HFF-Myc (cell line): ENCODE measurements at regions not wholly inside any gene's neighbourhood (a gene's known extent, or its start where the extent isn't known, plus 50 kb on each side); places are given as distances from the start of the nearest gene placed in this dataset.

Source experiments
- DNase-seq: peaks from one replicate; pipeline ENCODE4 v3.0.0-alpha.2; 2011; ENCODE audit warnings: low read depth; ENCODE audit errors: extremely low read depth
- H3K4me3 ChIP-seq: replicated peaks from 2 replicates; pipeline ENCODE4 v1.5.1; 2011; ENCODE audit warnings: low read depth, mild to moderate bottlenecking, control low read depth, low read length
- CTCF ChIP-seq: IDR thresholded peaks from 2 replicates; pipeline ENCODE4 v1.5.1; 2012; ENCODE audit warnings: mild to moderate bottlenecking, low read depth, low read length, control low read depth; ENCODE audit errors: missing control alignments

GRCh38 chr1:102365071-102365470, 368.3 kb upstream of the OLFM3 start:
- TF ChIP-seq CTCF, result no peak
- DNase-seq, result no peak
- H3K4me3 ChIP-seq, result no peak overlapping the region

GRCh38 chr1:102336602-102337001, 339.9 kb upstream of the OLFM3 start:
- H3K4me3 ChIP-seq, result no peak overlapping the region
- DNase-seq, result no peak
- no peak for TF ChIP-seq CTCF

GRCh38 chr1:102318104-102318806, 321.5 kb upstream of the OLFM3 start:
- no peak for DNase-seq
- no peak for TF ChIP-seq CTCF
- H3K4me3 ChIP-seq, result no peak overlapping the region

- no peak overlapping the region for H3K4me3 ChIP-seq
- no peak for DNase-seq
- TF ChIP-seq CTCF, result no peak
Observed at GRCh38 chr1:102315096-102315495, 318.4 kb upstream of the OLFM3 start.

GRCh38 chr1:102296116-102296515, 299.4 kb upstream of the OLFM3 start:
- no peak overlapping the region for H3K4me3 ChIP-seq
- DNase-seq, result no peak
- no peak for TF ChIP-seq CTCF

- DNase-seq, result no peak
- no peak for TF ChIP-seq CTCF
- H3K4me3 ChIP-seq, result no peak overlapping the region
Observed at GRCh38 chr1:102282955-102283354, 286.2 kb upstream of the OLFM3 start.

DNA sequence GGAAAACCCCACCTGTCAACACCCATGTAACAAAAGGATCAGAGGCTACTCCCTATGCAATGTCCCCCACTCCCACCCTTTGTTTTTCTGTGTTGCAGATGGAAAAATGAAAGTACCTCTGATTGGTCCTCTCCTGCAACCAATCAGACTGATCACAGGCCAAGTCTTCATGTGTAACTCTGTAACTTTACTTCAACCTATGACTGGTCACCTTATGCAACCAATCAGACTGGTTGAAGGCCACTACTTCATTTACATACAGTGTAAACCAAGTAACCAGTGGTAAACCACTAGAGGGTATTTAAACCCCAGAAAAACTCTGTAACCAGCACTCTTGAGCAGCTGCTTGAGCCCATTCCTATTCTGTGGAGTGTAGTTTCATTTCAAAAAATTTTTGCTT, 266.3 kb upstream of the OLFM3 start:
- TF ChIP-seq CTCF, result no peak
- no peak overlapping the region for H3K4me3 ChIP-seq
- no peak for DNase-seq
